ENCODE measurements at regions not wholly inside any gene's neighbourhood (a gene's known extent, or its start where the extent isn't known, plus 50 kb on each side); places are given as distances from the start of the nearest gene placed in this dataset.
"Not testable (repeated sequence)": the region's sequence is repeated elsewhere in the genome, so short reads cannot be mapped to it uniquely, and the experiment has no call there.

DNA sequence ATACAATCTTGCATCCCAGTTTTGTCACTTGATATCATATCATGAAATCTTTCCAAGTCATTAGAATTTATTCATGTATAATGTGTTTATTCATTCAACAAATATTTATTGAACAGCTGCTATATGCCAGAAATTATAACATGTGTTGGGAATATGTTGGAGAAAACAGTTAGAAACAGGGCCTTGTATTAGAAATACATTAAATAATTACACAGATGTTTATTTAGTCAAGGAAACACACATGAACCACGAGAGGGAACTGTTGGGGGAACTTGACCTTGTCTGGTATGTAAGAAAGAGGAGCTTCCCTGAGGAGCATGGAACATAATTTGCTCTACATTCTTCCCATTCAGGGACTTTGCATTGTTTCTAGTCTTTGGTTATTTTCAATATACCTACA is 191.7 kb upstream of the FRMD6 start:
- Histone ChIP-seq H3K27me3 (ENCODE audit: control insufficient read depth, insufficient read depth, low read length) (no peaks in the 10 kb centered on the region), H3K27ac (ENCODE audit: low read depth, low read length) (no peak overlapping the region), H3K4me3 (ENCODE audit: low read depth, low read length) (no peak overlapping the region), H3K36me3 (ENCODE audit: control insufficient read depth, insufficient read depth, low read length) (no peaks in the 10 kb centered on the region), H3K4me1 (ENCODE audit: control insufficient read depth, insufficient read depth, low read length) (no peaks in the 10 kb centered on the region), H3K9me3 (ENCODE audit: control insufficient read depth, insufficient read depth, low read length) (no peaks in the 10 kb centered on the region)
- no peak for DNase-seq (ENCODE audit: low read depth in 4 of 6, low spot score in 6 of 6)
- no CpG with 5 or more reads among the region's 1 CpG for WGBS (ENCODE audit: insufficient coverage)

DNA sequence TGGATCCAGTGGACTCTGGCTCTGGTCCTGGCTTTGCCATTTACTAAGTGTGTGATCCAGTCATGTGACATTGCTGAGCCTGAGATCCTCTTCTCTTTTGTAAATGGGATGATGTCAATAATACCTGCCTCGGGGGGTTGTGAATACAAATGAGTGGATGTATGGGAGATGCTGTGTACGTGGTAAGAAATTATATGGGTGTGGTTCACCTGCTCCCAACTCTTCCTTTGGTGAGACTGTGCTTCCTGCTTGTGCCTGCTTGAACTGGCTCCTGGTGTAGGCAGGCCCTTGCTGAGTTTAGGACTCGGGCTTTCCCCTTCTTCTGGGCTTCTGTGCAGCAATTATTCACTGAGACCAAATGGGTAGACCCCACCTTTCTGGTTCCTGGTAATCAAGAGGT is 189.5 kb upstream of the FRMD6 start:
- H3K4me3 ChIP-seq (ENCODE audit: low read depth, low read length), result no peak overlapping the region
- H3K36me3 ChIP-seq (ENCODE audit: control insufficient read depth, insufficient read depth, low read length), result no peaks in the 10 kb centered on the region
- DNase-seq (ENCODE audit: low read depth in 4 of 6, low spot score in 6 of 6), result no peak
- no peak overlapping the region for H3K27ac ChIP-seq (ENCODE audit: low read depth, low read length)
- H3K9me3 ChIP-seq (ENCODE audit: control insufficient read depth, insufficient read depth, low read length), result no peaks in the 10 kb centered on the region
- H3K27me3 ChIP-seq (ENCODE audit: control insufficient read depth, insufficient read depth, low read length), result no peaks in the 10 kb centered on the region
- WGBS (ENCODE audit: insufficient coverage), result 74% methylated on average over 3 of the region's 3 CpGs
- no peaks in the 10 kb centered on the region for H3K4me1 ChIP-seq (ENCODE audit: control insufficient read depth, insufficient read depth, low read length)

DNA sequence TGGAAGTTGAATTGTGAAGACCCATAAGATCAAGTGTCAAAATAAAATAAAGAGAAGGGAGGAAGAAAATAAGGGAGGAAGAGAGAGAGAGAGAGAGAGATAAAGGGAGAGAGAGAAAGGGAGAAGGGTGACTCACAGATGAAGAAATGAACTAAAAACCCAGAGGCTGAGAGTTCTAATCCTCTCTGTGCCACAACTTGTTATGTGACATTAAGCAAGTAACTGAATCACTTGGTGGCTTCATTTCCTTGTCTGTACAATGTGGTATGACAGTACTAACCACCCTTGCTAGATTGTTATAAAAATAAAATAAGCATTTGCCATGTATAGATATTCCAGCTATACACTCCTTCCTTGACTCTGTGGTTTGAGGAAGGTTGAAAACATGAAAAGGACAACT is 189.0 kb upstream of the FRMD6 start:
- Histone ChIP-seq H3K9me3 (ENCODE audit: control insufficient read depth, insufficient read depth, low read length) (no peaks in the 10 kb centered on the region), H3K4me1 (ENCODE audit: control insufficient read depth, insufficient read depth, low read length) (no peaks in the 10 kb centered on the region), H3K4me3 (ENCODE audit: low read depth, low read length) (no peak overlapping the region), H3K27me3 (ENCODE audit: control insufficient read depth, insufficient read depth, low read length) (no peaks in the 10 kb centered on the region), H3K36me3 (ENCODE audit: control insufficient read depth, insufficient read depth, low read length) (no peaks in the 10 kb centered on the region), H3K27ac (ENCODE audit: low read depth, low read length) (no peak overlapping the region)
- DNase-seq (ENCODE audit: low read depth in 4 of 6, low spot score in 6 of 6), result no peak

DNA sequence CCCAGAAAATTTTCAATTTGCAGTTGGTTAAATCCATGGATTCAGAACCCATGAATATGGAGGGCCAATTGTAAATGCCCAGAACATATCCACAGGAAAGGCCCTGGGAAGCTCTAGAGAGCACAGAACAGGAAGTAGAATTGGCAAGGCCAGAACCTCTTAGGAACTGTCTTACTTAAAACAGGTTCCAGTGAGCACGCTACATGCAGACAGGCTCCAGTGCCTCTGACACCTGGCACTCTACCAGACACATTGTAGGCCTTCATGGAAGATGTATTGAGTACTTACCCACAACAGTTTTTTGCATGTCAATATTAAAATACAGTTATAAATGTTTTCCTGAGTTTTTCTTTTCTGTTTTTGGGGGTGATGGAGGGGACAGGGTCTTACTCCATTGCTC is 188.2 kb upstream of the FRMD6 start:
- DNase-seq (ENCODE audit: low read depth in 4 of 6, low spot score in 6 of 6), result no peak
- H3K27ac ChIP-seq (ENCODE audit: low read depth, low read length), result no peak overlapping the region
- no peaks in the 10 kb centered on the region for H3K9me3 ChIP-seq (ENCODE audit: control insufficient read depth, insufficient read depth, low read length)
- no CpG with 5 or more reads among the region's 1 CpG for WGBS (ENCODE audit: insufficient coverage)
- no peak overlapping the region for H3K4me3 ChIP-seq (ENCODE audit: low read depth, low read length)
- no peaks in the 10 kb centered on the region for H3K4me1 ChIP-seq (ENCODE audit: control insufficient read depth, insufficient read depth, low read length)
- H3K36me3 ChIP-seq (ENCODE audit: control insufficient read depth, insufficient read depth, low read length), result no peaks in the 10 kb centered on the region
- no peaks in the 10 kb centered on the region for H3K27me3 ChIP-seq (ENCODE audit: control insufficient read depth, insufficient read depth, low read length)

DNA sequence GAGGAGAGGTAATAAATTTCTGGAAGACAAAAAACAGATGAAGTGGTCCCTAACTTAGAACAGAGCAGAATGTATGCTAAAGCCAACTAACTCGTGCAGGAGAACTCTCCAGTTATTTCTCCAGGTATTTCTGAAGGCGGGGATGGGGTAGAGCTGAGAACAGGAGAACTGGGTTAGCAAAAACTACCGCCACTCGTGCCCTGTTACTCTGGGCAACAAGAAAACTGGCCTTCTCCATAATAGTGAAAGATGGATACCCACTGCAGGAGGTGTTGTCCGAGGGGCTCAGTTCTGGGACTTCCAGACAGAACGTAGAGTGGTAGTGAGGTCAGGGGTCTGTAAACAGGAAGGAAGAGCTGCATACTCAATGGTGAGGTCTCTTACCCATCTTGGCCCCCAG is 187.3 kb upstream of the FRMD6 start:
- Histone ChIP-seq H3K27me3 (ENCODE audit: control insufficient read depth, insufficient read depth, low read length) (no peaks in the 10 kb centered on the region), H3K9me3 (ENCODE audit: control insufficient read depth, insufficient read depth, low read length) (no peaks in the 10 kb centered on the region), H3K4me3 (ENCODE audit: low read depth, low read length) (no peak overlapping the region), H3K36me3 (ENCODE audit: control insufficient read depth, insufficient read depth, low read length) (no peaks in the 10 kb centered on the region), H3K27ac (ENCODE audit: low read depth, low read length) (no peak overlapping the region), H3K4me1 (ENCODE audit: control insufficient read depth, insufficient read depth, low read length) (no peaks in the 10 kb centered on the region)
- 83% methylated on average over 6 of the region's 6 CpGs for WGBS (ENCODE audit: insufficient coverage)
- DNase-seq (ENCODE audit: low read depth in 4 of 6, low spot score in 6 of 6), result no peak

DNA sequence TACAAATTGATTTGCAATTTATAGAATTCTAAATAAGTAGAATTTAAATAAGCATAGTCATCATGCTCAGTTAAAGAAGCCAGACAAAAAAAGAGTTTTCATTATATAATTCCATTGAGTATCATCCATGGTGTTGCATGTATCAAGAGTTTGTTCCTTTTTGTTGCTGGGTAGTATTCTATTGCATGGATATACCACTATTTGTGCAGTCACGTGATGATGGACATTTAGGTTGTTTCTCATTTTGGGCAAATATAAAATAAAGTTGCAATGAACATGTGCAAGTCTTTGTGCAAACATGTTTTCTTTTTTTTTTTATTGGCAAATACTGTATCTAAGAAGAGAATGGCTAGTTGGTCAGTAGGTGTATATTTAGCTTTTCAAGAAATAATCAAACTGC is 186.2 kb upstream of the FRMD6 start:
- Histone ChIP-seq H3K4me1 (ENCODE audit: control insufficient read depth, insufficient read depth, low read length) (no peaks in the 10 kb centered on the region), H3K36me3 (ENCODE audit: control insufficient read depth, insufficient read depth, low read length) (no peaks in the 10 kb centered on the region), H3K27ac (ENCODE audit: low read depth, low read length) (no peak overlapping the region), H3K27me3 (ENCODE audit: control insufficient read depth, insufficient read depth, low read length) (no peaks in the 10 kb centered on the region), H3K9me3 (ENCODE audit: control insufficient read depth, insufficient read depth, low read length) (no peaks in the 10 kb centered on the region), H3K4me3 (ENCODE audit: low read depth, low read length) (no peak overlapping the region)
- DNase-seq (ENCODE audit: low read depth in 4 of 6, low spot score in 6 of 6), result no peak
- WGBS (ENCODE audit: insufficient coverage), result no CpG with 5 or more reads among the region's 1 CpG

DNA sequence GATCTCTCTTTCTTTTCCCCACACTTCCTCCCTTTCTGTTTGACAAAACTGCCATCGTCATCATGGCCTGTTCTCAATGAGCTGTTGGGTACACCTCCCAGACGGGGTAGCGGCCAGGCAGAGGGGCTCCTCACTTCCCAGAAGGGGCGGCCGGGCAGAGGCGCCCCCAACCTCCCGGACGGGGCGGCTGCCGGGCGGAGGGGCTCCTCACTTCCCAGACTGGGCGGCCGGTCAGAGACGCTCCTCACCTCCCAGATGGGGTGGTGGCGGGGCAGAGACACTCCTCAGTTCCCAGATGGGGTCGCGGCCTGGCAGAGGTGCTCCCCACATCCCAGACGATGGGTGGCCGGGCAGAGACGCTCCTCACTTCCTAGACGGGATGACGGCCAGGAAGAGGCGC is 184.3 kb upstream of the FRMD6 start:
- not testable (repeated sequence) for H3K36me3 ChIP-seq (ENCODE audit: control insufficient read depth, insufficient read depth, low read length); H3K4me1 ChIP-seq (ENCODE audit: control insufficient read depth, insufficient read depth, low read length); DNase-seq (ENCODE audit: low read depth in 4 of 6, low spot score in 6 of 6); H3K27ac ChIP-seq (ENCODE audit: low read depth, low read length); H3K9me3 ChIP-seq (ENCODE audit: control insufficient read depth, insufficient read depth, low read length); H3K4me3 ChIP-seq (ENCODE audit: low read depth, low read length); H3K27me3 ChIP-seq (ENCODE audit: control insufficient read depth, insufficient read depth, low read length)
- 99% methylated on average over 18 of the region's 23 CpGs for WGBS (ENCODE audit: insufficient coverage)

DNA sequence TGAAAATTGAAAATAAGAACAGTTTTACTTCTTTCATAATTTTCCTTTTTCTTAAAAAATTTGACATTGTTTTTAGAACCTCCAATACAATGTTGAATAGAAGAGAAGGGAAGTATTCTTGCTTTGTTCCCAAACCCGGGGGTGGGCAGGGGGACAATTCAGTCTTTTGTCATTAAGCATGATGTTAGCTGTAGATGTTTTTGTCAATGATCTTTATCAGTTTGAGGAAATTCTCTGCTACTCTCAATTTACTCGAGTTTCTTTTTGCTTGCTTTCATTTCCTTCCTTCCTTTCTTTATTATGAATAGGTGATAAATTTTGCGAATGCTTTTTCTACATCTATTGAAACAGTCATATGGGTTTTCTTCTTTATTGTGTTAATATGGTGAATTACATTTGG is 183.2 kb upstream of the FRMD6 start:
- no peaks in the 10 kb centered on the region for H3K36me3 ChIP-seq (ENCODE audit: control insufficient read depth, insufficient read depth, low read length)
- no CpG with 5 or more reads among the region's 3 CpGs for WGBS (ENCODE audit: insufficient coverage)
- no peak overlapping the region for H3K4me3 ChIP-seq (ENCODE audit: low read depth, low read length)
- no peak for DNase-seq (ENCODE audit: low read depth in 4 of 6, low spot score in 6 of 6)
- H3K27ac ChIP-seq (ENCODE audit: low read depth, low read length), result no peak overlapping the region
- H3K9me3 ChIP-seq (ENCODE audit: control insufficient read depth, insufficient read depth, low read length), result no peaks in the 10 kb centered on the region
- no peaks in the 10 kb centered on the region for H3K4me1 ChIP-seq (ENCODE audit: control insufficient read depth, insufficient read depth, low read length)
- no peaks in the 10 kb centered on the region for H3K27me3 ChIP-seq (ENCODE audit: control insufficient read depth, insufficient read depth, low read length)

DNA sequence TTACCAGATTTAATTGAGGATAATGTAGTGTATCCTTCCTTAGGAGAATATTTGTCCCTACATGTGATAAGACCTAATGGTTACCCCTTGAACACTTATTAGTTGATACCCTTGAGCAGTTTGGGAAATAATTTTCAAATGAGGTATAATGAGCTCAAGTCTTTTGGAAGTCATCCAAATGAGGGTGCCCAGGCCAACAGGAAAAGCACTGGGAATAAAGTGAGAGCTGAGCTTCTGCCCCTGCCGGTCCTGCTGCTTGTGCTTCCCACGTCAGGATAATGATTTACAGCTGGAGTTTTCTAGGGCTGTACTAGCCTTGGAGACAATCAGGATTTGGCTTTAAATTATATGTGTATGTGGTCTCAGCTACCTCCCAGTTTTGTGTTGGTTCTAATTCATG is 178.8 kb upstream of the FRMD6 start:
- H3K27me3 ChIP-seq (ENCODE audit: control insufficient read depth, insufficient read depth, low read length), result no peaks in the 10 kb centered on the region

DNA sequence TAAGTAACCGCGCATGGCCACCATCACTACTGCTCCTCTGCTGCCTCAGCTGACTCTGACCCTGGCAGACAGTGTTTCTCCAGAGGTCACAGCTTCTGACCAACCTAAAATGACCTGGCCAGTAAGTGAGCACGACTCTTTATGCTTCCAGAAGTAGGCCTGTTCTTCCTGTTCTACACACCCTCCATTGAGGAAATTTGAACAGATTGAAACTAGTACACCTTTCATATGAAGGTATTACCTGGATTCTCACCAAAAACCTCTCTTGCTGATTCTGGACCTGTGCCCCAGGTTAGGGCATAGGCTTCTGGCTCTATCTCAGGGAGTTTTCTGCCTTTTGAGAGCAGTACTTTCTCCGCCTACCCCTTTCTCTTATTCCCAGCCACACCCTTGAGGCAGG is 178.4 kb upstream of the FRMD6 start:
- Histone ChIP-seq H3K27ac (ENCODE audit: low read depth, low read length) (no peak overlapping the region), H3K27me3 (ENCODE audit: control insufficient read depth, insufficient read depth, low read length) (no peaks in the 10 kb centered on the region), H3K4me3 (ENCODE audit: low read depth, low read length) (no peak overlapping the region), H3K9me3 (ENCODE audit: control insufficient read depth, insufficient read depth, low read length) (no peaks in the 10 kb centered on the region), H3K36me3 (ENCODE audit: control insufficient read depth, insufficient read depth, low read length) (no peaks in the 10 kb centered on the region), H3K4me1 (ENCODE audit: control insufficient read depth, insufficient read depth, low read length) (no peaks in the 10 kb centered on the region)
- WGBS (ENCODE audit: insufficient coverage), result 90% methylated on average over 2 of the region's 4 CpGs
- no peak for DNase-seq (ENCODE audit: low read depth in 4 of 6, low spot score in 6 of 6)

More for the DNA sequence above, 178.8 kb upstream of the FRMD6 start:
- 10% methylated on average over 2 of the region's 2 CpGs for WGBS (ENCODE audit: insufficient coverage)
- Histone ChIP-seq H3K9me3 (ENCODE audit: control insufficient read depth, insufficient read depth, low read length) (no peaks in the 10 kb centered on the region), H3K27ac (ENCODE audit: low read depth, low read length) (no peak overlapping the region), H3K36me3 (ENCODE audit: control insufficient read depth, insufficient read depth, low read length) (no peaks in the 10 kb centered on the region), H3K4me1 (ENCODE audit: control insufficient read depth, insufficient read depth, low read length) (no peaks in the 10 kb centered on the region), H3K4me3 (ENCODE audit: low read depth, low read length) (no peak overlapping the region)
- DNase-seq (ENCODE audit: low read depth in 4 of 6, low spot score in 6 of 6), result peak in 1 of 6 donors; percentile 18

Data from spinal cord (tissue), 9 donors.